Thyroid gland (tissue), 4 donors: ENCODE measurements at regions not wholly inside any gene's neighbourhood (a gene's known extent, or its start where the extent isn't known, plus 50 kb on each side); places are given as distances from the start of the nearest gene placed in this dataset.
"Not testable (repeated sequence)": the region's sequence is repeated elsewhere in the genome, so short reads cannot be mapped to it uniquely, and the experiment has no call there.

Experiments used
- DNase-seq, 2 donors: peaks; one replicate each; pipeline ENCODE4 v3.0.0-alpha.2; 2019
- H3K27ac ChIP-seq, 3 donors: fragments of 200-600 bp; sonication (generic); 1 replicate in 2 of 3; 2 replicates in 1 of 3; pipeline ENCODE4 v1.5.1; 2016 to 2019; ENCODE audit warnings: mild to moderate bottlenecking in 1 of 3, moderate library complexity in 1 of 3
- H3K27me3 ChIP-seq: fragments of 200-600 bp; sonication (generic); one replicate; pipeline ENCODE4 v1.5.1; 2019
- H3K36me3 ChIP-seq, 2 donors: fragments of 200-600 bp; sonication (generic); one replicate each; pipeline ENCODE4 v1.5.1; 2016 to 2019
- H3K4me1 ChIP-seq, 2 donors: fragments of 200-600 bp; sonication (generic); one replicate each; pipeline ENCODE4 v1.5.1; 2017 to 2019
- H3K4me3 ChIP-seq, 3 donors: fragments of 200-600 bp; sonication (generic); replicated peaks in 1 of 3; 1 replicate in 2 of 3; 2 replicates in 1 of 3; pipeline ENCODE4 v1.5.1; 2016; ENCODE audit warnings: mild to moderate bottlenecking in 1 of 3
- H3K9me3 ChIP-seq: fragments of 200-600 bp; sonication (generic); one replicate; pipeline ENCODE4 v1.5.1; 2017
- POLR2A ChIP-seq, 2 donors: fragments of 450-650 bp; IDR thresholded peaks; one replicate each; pipeline ENCODE4 v1.6.1; 2017; ENCODE audit warnings: antibody characterized with exemption in 2 of 2, mild to moderate bottlenecking in 2 of 2, moderate library complexity in 1 of 2
- WGBS, 2 donors: methylation state at CpG; one replicate each; pipeline ENCODE4 v1.1.5; 2017; 5-methylcytosine and 5-hydroxymethylcytosine counted together
- intact Hi-C: fragments of 100-400 bp; cut with DNase I; formaldehyde crosslinking; loops from one replicate; pipeline ENCODE4 v1.15.1; 2023
- TF ChIP-seq, protein P1 (sequence below), 6 experiments: fragments of 200-600 bp in 3 of 6; fragments of 450-650 bp in 3 of 6; sonication (generic) in 3 of 6; IDR thresholded peaks; one replicate each; pipeline ENCODE4 v1.5.1; 2016 to 2019; ENCODE audit warnings: antibody characterized with exemption in 6 of 6, mild to moderate bottlenecking in 2 of 6, inconsistent platforms in 1 of 6, moderate library complexity in 1 of 6

DNA sequence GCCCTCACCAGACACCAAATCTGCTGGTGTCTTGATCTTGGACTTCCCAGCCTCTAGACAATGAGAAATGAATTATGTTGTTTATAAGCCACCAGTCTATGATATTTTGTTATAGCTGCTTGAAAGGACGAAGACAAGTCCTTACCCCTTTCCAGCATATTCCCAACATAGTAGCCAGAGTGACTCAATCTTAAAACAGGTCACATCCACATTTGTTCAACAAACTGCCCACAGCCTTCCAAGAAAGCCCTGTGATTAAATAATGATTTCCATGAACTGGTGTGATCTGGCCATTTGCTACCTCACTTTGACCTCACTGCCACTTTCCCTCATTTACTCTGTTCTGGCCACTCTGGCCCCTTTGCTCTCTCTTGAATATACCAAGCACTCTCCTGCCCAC is 193.7 kb upstream of the CFAP20DC start:
- no peaks in the 10 kb centered on the region for H3K36me3 ChIP-seq
- intact Hi-C loops, result no loop called here
- H3K9me3 ChIP-seq, result no peaks in the 10 kb centered on the region
- no peak overlapping the region for H3K27ac ChIP-seq
- TF ChIP-seq POLR2A (IDR thresholded peaks at IDR 0.05), result no peak
- TF ChIP-seq, protein P1, sequence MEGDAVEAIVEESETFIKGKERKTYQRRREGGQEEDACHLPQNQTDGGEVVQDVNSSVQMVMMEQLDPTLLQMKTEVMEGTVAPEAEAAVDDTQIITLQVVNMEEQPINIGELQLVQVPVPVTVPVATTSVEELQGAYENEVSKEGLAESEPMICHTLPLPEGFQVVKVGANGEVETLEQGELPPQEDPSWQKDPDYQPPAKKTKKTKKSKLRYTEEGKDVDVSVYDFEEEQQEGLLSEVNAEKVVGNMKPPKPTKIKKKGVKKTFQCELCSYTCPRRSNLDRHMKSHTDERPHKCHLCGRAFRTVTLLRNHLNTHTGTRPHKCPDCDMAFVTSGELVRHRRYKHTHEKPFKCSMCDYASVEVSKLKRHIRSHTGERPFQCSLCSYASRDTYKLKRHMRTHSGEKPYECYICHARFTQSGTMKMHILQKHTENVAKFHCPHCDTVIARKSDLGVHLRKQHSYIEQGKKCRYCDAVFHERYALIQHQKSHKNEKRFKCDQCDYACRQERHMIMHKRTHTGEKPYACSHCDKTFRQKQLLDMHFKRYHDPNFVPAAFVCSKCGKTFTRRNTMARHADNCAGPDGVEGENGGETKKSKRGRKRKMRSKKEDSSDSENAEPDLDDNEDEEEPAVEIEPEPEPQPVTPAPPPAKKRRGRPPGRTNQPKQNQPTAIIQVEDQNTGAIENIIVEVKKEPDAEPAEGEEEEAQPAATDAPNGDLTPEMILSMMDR (IDR thresholded peaks at IDR 0.05), result no peak
- no peak overlapping the region for H3K4me3 ChIP-seq
- WGBS, 2 donors, result 90 to 96% methylated on average over 1 of the region's 1 CpG
- peaks cover 0 to 26% of the 10 kb centered on the region in 2 donors for H3K4me1 ChIP-seq
- no peaks in the 10 kb centered on the region for H3K27me3 ChIP-seq
- DNase-seq, result no peak

DNA sequence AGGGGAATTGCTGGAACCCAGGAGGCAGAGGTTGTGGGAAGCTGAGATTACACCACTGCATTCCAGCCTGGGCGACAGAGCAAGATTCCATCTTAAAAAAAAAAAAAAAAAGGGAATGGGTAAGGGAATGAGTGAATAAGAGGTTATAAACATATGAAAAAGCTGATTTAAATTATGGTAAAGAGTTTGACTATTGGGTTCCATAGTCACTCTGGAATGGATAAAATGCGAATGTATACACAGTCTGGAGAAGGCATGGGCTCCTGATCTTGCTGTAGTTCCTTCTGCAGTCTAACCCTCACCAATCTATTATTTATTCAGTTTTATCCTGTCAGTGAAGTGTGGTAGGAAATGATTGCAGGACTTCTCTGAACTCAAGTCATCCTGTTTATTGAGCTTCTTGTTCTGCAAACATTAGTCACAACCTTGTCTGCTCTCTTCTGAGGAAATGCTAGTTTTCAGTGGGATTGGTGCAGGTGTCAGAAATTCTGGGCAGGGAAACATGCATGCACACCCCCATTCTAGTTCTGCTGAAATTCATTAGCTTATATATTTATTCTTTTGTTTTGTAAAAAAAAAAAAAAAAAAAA is 190.9 kb upstream of the CFAP20DC start:
- no peak overlapping the region for H3K4me3 ChIP-seq
- no peak overlapping the region for H3K27ac ChIP-seq
- H3K9me3 ChIP-seq, result no peaks in the 10 kb centered on the region
- TF ChIP-seq, protein P1 (IDR thresholded peaks at IDR 0.05), result no peak
- TF ChIP-seq POLR2A (IDR thresholded peaks at IDR 0.05), result no peak
- intact Hi-C loops, result no loop called here
- peaks cover 0 to 5% of the 10 kb centered on the region in 2 donors for H3K4me1 ChIP-seq
- no peak for DNase-seq
- H3K36me3 ChIP-seq, result no peaks in the 10 kb centered on the region
- H3K27me3 ChIP-seq, result no peaks in the 10 kb centered on the region
- 88 to 92% methylated on average over 2 of the region's 2 CpGs for WGBS, 2 donors

DNA sequence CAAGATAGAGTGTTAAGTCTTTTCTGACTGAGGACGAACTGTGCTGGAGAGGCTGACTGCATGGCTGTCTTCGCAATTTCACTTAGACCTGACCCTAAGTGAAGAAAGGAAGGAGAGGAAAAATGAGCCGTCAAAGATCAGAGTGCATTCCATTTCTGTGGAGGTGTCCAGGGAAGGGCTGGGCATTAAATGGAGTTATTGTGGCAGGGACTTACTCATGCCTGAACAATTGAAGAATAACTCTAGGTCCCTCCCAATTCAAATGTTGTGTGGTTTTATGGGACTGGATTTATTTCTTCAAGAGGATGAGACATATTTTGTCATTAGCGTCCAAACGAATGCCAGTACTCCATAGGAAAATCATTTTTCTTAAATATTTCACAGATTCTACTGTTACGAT is 187.3 kb upstream of the CFAP20DC start:
- DNase-seq, result no peak
- TF ChIP-seq, protein P1 (IDR thresholded peaks at IDR 0.05), result no peak
- no peak for TF ChIP-seq POLR2A (IDR thresholded peaks at IDR 0.05)
- intact Hi-C loops, result no loop called here
- H3K36me3 ChIP-seq, result no peaks in the 10 kb centered on the region
- H3K27me3 ChIP-seq, result no peaks in the 10 kb centered on the region
- no peaks in the 10 kb centered on the region for H3K4me1 ChIP-seq
- no peak overlapping the region for H3K4me3 ChIP-seq
- WGBS, 2 donors, result 87 to 90% methylated on average over 6 of the region's 6 CpGs
- H3K9me3 ChIP-seq, result no peaks in the 10 kb centered on the region
- H3K27ac ChIP-seq, result no peak overlapping the region

DNA sequence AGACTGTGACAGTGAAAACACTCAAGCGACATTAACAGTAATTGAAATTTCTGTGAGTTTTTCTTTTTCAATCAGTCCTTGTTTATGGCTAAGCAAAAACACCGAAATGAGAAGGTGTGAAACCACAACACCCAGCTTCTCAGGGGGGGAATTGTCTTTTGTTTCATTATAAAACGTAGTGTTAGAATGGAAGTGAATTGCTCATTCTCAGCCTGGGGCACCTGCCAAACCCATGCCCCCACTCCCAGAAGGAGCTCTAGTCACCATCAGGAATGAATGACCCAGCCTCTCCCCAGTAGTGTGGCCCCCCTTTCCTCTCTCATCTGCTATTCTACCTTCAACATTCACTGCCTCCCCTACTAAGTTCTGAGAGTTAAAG is 185.8 kb upstream of the CFAP20DC start:
- intact Hi-C loops, result no loop called here
- Histone ChIP-seq H3K36me3 (no peaks in the 10 kb centered on the region), H3K4me1 (no peaks in the 10 kb centered on the region), H3K27me3 (no peaks in the 10 kb centered on the region), H3K27ac (no peak overlapping the region), H3K4me3 (no peak overlapping the region), H3K9me3 (no peaks in the 10 kb centered on the region)
- 52 to 57% methylated on average over 3 of the region's 3 CpGs for WGBS, 2 donors
- no peak for DNase-seq
- no peak for TF ChIP-seq POLR2A (IDR thresholded peaks at IDR 0.05)
- TF ChIP-seq, protein P1 (IDR thresholded peaks at IDR 0.05), result no peak

DNA sequence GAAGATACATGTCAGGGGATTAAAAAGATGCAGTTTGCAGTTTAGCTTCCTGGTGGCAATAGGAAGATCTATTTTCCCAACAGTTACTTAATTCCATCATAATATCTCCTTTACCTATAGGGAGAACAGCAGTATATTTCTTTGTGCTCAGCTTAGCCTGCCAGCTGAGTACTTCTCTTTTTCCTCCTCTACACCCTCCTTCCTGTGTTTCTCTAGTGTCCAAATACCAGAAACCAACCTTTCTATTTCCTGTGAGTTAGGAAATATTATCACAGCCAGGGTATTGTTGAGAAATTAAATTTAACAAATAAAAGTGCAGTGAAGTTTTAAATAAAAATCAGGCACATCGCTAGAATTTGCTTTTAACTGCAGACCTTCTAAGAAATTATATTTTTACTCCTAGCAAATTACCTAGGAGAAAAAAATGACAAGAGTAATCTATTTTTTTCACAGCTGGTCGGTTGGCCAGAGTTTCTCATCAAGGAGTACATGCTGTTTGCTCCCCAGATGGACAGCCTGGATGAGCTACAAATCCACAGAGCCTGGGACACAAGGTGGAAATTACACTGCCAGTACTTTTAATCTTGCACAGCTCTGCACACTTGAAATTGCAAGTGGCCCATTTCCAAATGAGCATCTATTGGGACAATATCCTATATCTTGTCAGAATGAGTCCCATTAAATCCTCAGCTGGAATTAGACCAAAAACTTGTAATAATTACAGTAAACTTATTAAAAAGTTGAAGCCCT is 185.2 kb upstream of the CFAP20DC start:
- H3K27me3 ChIP-seq, result no peaks in the 10 kb centered on the region
- no peak for TF ChIP-seq POLR2A (IDR thresholded peaks at IDR 0.05)
- TF ChIP-seq, protein P1 (IDR thresholded peaks at IDR 0.05), result no peak
- no peak overlapping the region for H3K27ac ChIP-seq
- H3K36me3 ChIP-seq, result no peaks in the 10 kb centered on the region
- H3K9me3 ChIP-seq, result no peaks in the 10 kb centered on the region
- 56 to 62% methylated on average over 2 of the region's 2 CpGs for WGBS, 2 donors
- H3K4me3 ChIP-seq, result no peak overlapping the region
- no peak for DNase-seq
- intact Hi-C loops, result no loop called here
- H3K4me1 ChIP-seq, result no peaks in the 10 kb centered on the region

DNA sequence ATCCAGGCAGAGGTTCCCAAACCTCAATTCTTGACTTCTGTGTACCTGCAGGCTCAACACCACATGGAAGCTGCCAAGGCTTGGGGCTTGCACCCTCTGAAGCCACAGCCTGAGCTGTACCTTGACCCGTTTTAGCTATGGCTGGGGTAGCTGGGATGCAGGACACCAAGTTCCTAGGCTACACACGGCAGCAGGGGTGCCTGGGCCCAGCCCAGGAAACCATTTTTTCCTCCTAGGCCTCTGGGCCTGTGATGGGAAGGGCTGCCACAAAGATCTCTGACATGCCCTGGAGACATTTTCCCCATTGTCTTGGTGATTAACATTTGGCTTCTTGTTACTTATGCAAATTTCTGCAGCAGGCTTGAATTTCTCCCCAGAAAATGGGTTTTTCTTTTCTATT is 180.6 kb upstream of the CFAP20DC start:
- DNase-seq, H3K9me3 ChIP-seq, H3K36me3 ChIP-seq, H3K4me3 ChIP-seq, H3K4me1 ChIP-seq, intact Hi-C loops, H3K27me3 ChIP-seq, H3K27ac ChIP-seq: not testable (repeated sequence)
- WGBS, 2 donors, result 69 to 70% methylated on average over 2 of the region's 2 CpGs
